IMR-90 (cell line): ENCODE measurements at regions not wholly inside any gene's neighbourhood (a gene's known extent, or its start where the extent isn't known, plus 50 kb on each side); places are given as distances from the start of the nearest gene placed in this dataset.

Source experiments
- ATAC-seq: fragments of 200-7000 bp; cut with Tn5 transposase; 2 replicates; pipeline ENCODE4 v1.9.1; 2020; ENCODE audit warnings: low read depth, mild to moderate bottlenecking, moderate library complexity
- BruUV-seq: library from RNA; stranded (reverse); fragments of 400-500 nt; replicated peaks from 2 replicates; lab custom pipeline; 2021; lab: Mats Ljungman, UMichigan
- CTCF ChIA-PET: fragments of 300-600 bp; formaldehyde crosslinking; extraction: SDS; loops from one replicate; lab custom pipeline; 2021; ENCODE audit warnings: antibody characterized with exemption; lab: Yijun Ruan, JAX
- POLR2A ChIA-PET: fragments of 300-600 bp; sonication (Branson Sonifier 250); formaldehyde crosslinking; loops from one replicate; lab custom pipeline; 2022; ENCODE audit warnings: antibody characterized with exemption; ENCODE audit not compliant: unreplicated experiment; lab: Charles Lee
- DNase-seq: peaks from one replicate; pipeline ENCODE4 v3.0.0; 2013
- H2AFZ ChIP-seq: replicated peaks from 2 replicates; pipeline ENCODE3; 2013; ENCODE audit warnings: low read length, mild to moderate bottlenecking; ENCODE audit not compliant: poor library complexity
- H2AK5ac ChIP-seq: 2 replicates; pipeline ENCODE4 v1.6.1; 2013; ENCODE audit warnings: low read depth, low read length, inconsistent platforms
- H2AK9ac ChIP-seq: replicated peaks from 2 replicates; pipeline ENCODE3; 2013; ENCODE audit warnings: mild to moderate bottlenecking, low read depth, low read length, moderate library complexity; ENCODE audit not compliant: poor library complexity
- H2BK120ac ChIP-seq: 2 replicates; pipeline ENCODE4 v1.6.1; 2013; ENCODE audit warnings: low read depth, low read length, inconsistent platforms
- H2BK15ac ChIP-seq: 3 replicates; pipeline ENCODE4 v1.6.1; 2013; ENCODE audit warnings: low read depth, low read length, inconsistent platforms
- H2BK20ac ChIP-seq: 2 replicates; pipeline ENCODE4 v1.6.1; 2013; ENCODE audit warnings: low read depth, mild to moderate bottlenecking, inconsistent platforms, low read length, moderate library complexity
- H2BK5ac ChIP-seq: 2 replicates; pipeline ENCODE4 v1.6.1; 2013; ENCODE audit warnings: mild to moderate bottlenecking, low read depth, low read length, inconsistent platforms; ENCODE audit not compliant: poor library complexity, severe bottlenecking
- H3K14ac ChIP-seq: replicated peaks from 2 replicates; pipeline ENCODE4 v1.6.1; 2013; ENCODE audit warnings: low read depth, low read length, inconsistent platforms
- H3K18ac ChIP-seq: 2 replicates; pipeline ENCODE4 v1.6.1; 2013; ENCODE audit warnings: low read depth, low read length, control low read depth
- H3K23ac ChIP-seq: 2 replicates; pipeline ENCODE4 v1.6.1; 2013; ENCODE audit warnings: low read depth, low read length, inconsistent platforms
- H3K27ac ChIP-seq: 2 replicates; pipeline ENCODE4 v1.5.1; 2013; ENCODE audit warnings: mild to moderate bottlenecking, control low read depth, low read length; ENCODE audit not compliant: insufficient read depth
- H3K27me3 ChIP-seq: 2 replicates; pipeline ENCODE4 v1.6.1; 2013; ENCODE audit warnings: low read length; ENCODE audit not compliant: control insufficient read depth, insufficient read depth
- H3K36me3 ChIP-seq: 2 replicates; pipeline ENCODE4 v1.6.1; 2013; ENCODE audit warnings: low read length, mixed read lengths; ENCODE audit not compliant: control insufficient read depth, insufficient read depth
- H3K4ac ChIP-seq: 2 replicates; pipeline ENCODE4 v1.6.1; 2013; ENCODE audit warnings: low read depth, low read length, inconsistent platforms
- H3K4me1 ChIP-seq: 2 replicates; pipeline ENCODE4 v1.6.1; 2013; ENCODE audit warnings: low read length, mixed read lengths; ENCODE audit not compliant: control insufficient read depth, insufficient read depth
- H3K4me2 ChIP-seq: 2 replicates; pipeline ENCODE4 v1.6.1; 2013; ENCODE audit warnings: low read depth, mild to moderate bottlenecking, control low read depth, low read length, moderate library complexity
- H3K4me3 ChIP-seq: 2 replicates; pipeline ENCODE4 v1.5.1; 2013; ENCODE audit warnings: low read depth, mild to moderate bottlenecking, control low read depth, low read length, moderate library complexity; ENCODE audit not compliant: insufficient read depth
- H3K56ac ChIP-seq: 2 replicates; pipeline ENCODE4 v1.6.1; 2013; ENCODE audit warnings: low read length, inconsistent platforms; ENCODE audit not compliant: insufficient read depth; ENCODE audit errors: extremely low read depth
- H3K79me1 ChIP-seq, 2 experiments: 2 replicates each; pipeline ENCODE4 v1.6.1; 2013; ENCODE audit warnings: low read length in 2 of 2, inconsistent platforms in 1 of 2, low read depth in 1 of 2
- H3K9ac ChIP-seq: 2 replicates; pipeline ENCODE4 v1.6.1; 2013; ENCODE audit warnings: low read depth, low read length, control low read depth
- H3K9me1 ChIP-seq: 2 replicates; pipeline ENCODE4 v1.6.1; 2013; ENCODE audit warnings: low read length, inconsistent platforms; ENCODE audit not compliant: insufficient read depth
- H3K9me3 ChIP-seq: 2 replicates; pipeline ENCODE4 v1.6.1; 2013; ENCODE audit warnings: low read length; ENCODE audit not compliant: control insufficient read depth, insufficient read depth
- H4K20me1 ChIP-seq: 2 replicates; pipeline ENCODE4 v1.6.1; 2013; ENCODE audit warnings: low read length, inconsistent platforms; ENCODE audit not compliant: insufficient read depth
- H4K5ac ChIP-seq: 2 replicates; pipeline ENCODE4 v1.6.1; 2013; ENCODE audit warnings: mild to moderate bottlenecking, low read depth, low read length, control low read depth
- H4K8ac ChIP-seq, 2 experiments: 2 replicates each; pipeline ENCODE4 v1.6.1; 2013; ENCODE audit warnings: low read depth in 2 of 2, low read length in 2 of 2, control low read depth in 1 of 2, inconsistent platforms in 1 of 2
- H4K91ac ChIP-seq: 2 replicates; pipeline ENCODE4 v1.6.1; 2013; ENCODE audit warnings: low read depth, low read length, inconsistent platforms; ENCODE audit not compliant: insufficient read depth
- CEBPB ChIP-seq: IDR thresholded peaks from 2 replicates; pipeline ENCODE4 v1.6.1; 2012; ENCODE audit warnings: low read depth, low read length, improper control_type of control experiment
- CHD1 ChIP-seq: IDR thresholded peaks from 2 replicates; pipeline ENCODE4 v1.6.1; 2012; ENCODE audit warnings: low read depth, low read length, improper control_type of control experiment
- CTCF ChIP-seq: conservative IDR thresholded peaks from 2 replicates; pipeline ENCODE4 v1.5.1; 2012; ENCODE audit warnings: mild to moderate bottlenecking, low read depth, low read length, improper control_type of control experiment
- MAFK ChIP-seq: IDR thresholded peaks from 2 replicates; pipeline ENCODE4 v1.6.1; 2012; ENCODE audit warnings: low read depth, low read length, improper control_type of control experiment
- RCOR1 ChIP-seq: IDR thresholded peaks from 2 replicates; pipeline ENCODE4 v1.6.1; 2012; ENCODE audit warnings: mild to moderate bottlenecking, low read length, improper control_type of control experiment; ENCODE audit not compliant: insufficient replicate concordance
- RFX5 ChIP-seq: IDR thresholded peaks from 2 replicates; pipeline ENCODE4 v1.8.0; 2012; ENCODE audit warnings: low read depth, mild to moderate bottlenecking, low read length, moderate library complexity
- SMC3 ChIP-seq: fragments of 150-350 bp; IDR thresholded peaks from 2 replicates; pipeline ENCODE4 v1.6.1; 2016; ENCODE audit warnings: low read depth, mild to moderate bottlenecking, antibody characterized with exemption, low read length, moderate library complexity
- USF2 ChIP-seq: fragments of 150-350 bp; IDR thresholded peaks from 2 replicates; pipeline ENCODE4 v1.6.1; 2017; ENCODE audit warnings: mild to moderate bottlenecking, antibody characterized with exemption, low read length, low read depth
- WGBS, 2 experiments: methylation state at CpG; one replicate each; pipeline versions ENCODE4 v1.1.5 to v1.1.7; 2013; ENCODE audit warnings: missing lambda C conversion rate in 2 of 2; ENCODE audit not compliant: insufficient read length in 1 of 2; ENCODE audit errors: extremely low coverage in 2 of 2; 5-methylcytosine and 5-hydroxymethylcytosine counted together
- dilution Hi-C: fragments of 300-500 bp; cut with HindIII; formaldehyde crosslinking; loops from one replicate; pipeline ENCODE4 v1.14.3; 2018; ENCODE audit warnings: low sequenced_read_pairs; ENCODE audit not compliant: unreplicated experiment
- in situ Hi-C: fragments of 300-500 bp; cut with MboI; formaldehyde crosslinking; loops from 3 replicates; pipeline ENCODE4 v1.14.3; 2019; ENCODE audit warnings: low sequenced_read_pairs, inconsistent platforms, mixed read lengths
- intact Hi-C: fragments of 100-400 bp; cut with micrococcal nuclease; formaldehyde crosslinking; loops from 2 replicates; pipeline ENCODE4 v1.10.0; 2022
- TF ChIP-seq, protein P1 (sequence below): fragments of 150-350 bp; IDR thresholded peaks from 2 replicates; pipeline ENCODE4 v1.6.1; 2016; ENCODE audit warnings: low read depth, mild to moderate bottlenecking, low read length, moderate library complexity, borderline replicate concordance

DNA sequence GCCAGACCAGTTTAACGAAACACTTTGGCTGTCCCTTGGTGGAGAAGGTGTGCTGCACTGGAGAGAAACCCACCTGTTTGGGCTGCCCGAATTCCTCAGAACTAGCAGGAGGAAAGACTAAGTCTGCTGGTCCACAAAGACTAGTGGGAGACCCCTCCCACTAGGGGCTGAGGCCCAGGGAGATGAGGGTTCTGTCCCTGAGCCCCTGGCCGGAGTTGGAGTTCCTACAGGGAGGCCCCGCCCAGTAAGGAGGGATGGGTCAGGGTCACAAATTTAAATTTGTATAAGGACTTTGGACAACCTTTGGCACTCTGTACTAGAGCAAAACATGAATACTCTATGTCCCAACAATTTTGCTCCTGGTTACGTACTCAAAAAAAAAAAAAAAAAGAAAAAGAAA, 200.8 kb upstream of the C11orf87 start:
- H3K27me3 ChIP-seq = no peaks in the 10 kb centered on the region
- intact Hi-C loops (no loop called here), dilution Hi-C loops (no loop called here), in situ Hi-C loops (no loop called here)
- WGBS, 2 experiments = no CpG with 5 or more reads among the region's 5 CpGs
- no peaks in the 10 kb centered on the region for H3K79me1 ChIP-seq
- ChIA-PET POLR2A (no interaction called here), CTCF (no interaction called here)
- no peak overlapping the region for H2AFZ ChIP-seq
- no peak overlapping the region for H3K18ac ChIP-seq
- DNase-seq (no peak), ATAC-seq (no peak)
- no peak overlapping the region for H2AK9ac ChIP-seq
- H4K20me1 ChIP-seq = no peaks in the 10 kb centered on the region
- H3K4me3 ChIP-seq = no peak overlapping the region
- H3K27ac ChIP-seq = no peak overlapping the region
- H3K23ac ChIP-seq = no peak overlapping the region
- no peak overlapping the region for H3K4ac ChIP-seq
- no peak overlapping the region for H2BK15ac ChIP-seq
- no peak overlapping the region for H4K5ac ChIP-seq
- no peak overlapping the region for H3K9ac ChIP-seq
- H2AK5ac ChIP-seq = no peak overlapping the region
- H3K9me1 ChIP-seq = no peaks in the 10 kb centered on the region
- no peak overlapping the region for H3K56ac ChIP-seq
- no peaks in the 10 kb centered on the region for H3K9me3 ChIP-seq
- no peak for TF ChIP-seq RFX5
- TF ChIP-seq USF2 = no peak
- TF ChIP-seq, protein P1, sequence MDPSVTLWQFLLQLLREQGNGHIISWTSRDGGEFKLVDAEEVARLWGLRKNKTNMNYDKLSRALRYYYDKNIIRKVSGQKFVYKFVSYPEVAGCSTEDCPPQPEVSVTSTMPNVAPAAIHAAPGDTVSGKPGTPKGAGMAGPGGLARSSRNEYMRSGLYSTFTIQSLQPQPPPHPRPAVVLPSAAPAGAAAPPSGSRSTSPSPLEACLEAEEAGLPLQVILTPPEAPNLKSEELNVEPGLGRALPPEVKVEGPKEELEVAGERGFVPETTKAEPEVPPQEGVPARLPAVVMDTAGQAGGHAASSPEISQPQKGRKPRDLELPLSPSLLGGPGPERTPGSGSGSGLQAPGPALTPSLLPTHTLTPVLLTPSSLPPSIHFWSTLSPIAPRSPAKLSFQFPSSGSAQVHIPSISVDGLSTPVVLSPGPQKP = no peak
- no peak for TF ChIP-seq MAFK
- TF ChIP-seq RCOR1 = no peak
- no peak for TF ChIP-seq CEBPB
- no peak for TF ChIP-seq CTCF
- TF ChIP-seq CHD1 = no peak
- TF ChIP-seq SMC3 = no peak
- H4K8ac ChIP-seq = no peak overlapping the region
- no peaks in the 10 kb centered on the region for H3K36me3 ChIP-seq
- H2BK120ac ChIP-seq = no peak overlapping the region
- no peak overlapping the region for H3K14ac ChIP-seq
- no peak overlapping the region for H2BK5ac ChIP-seq
- H4K91ac ChIP-seq = no peak overlapping the region
- no peaks in the 10 kb centered on the region for H3K4me1 ChIP-seq
- H2BK20ac ChIP-seq = no peak overlapping the region
- no peak overlapping the region for H3K4me2 ChIP-seq
- no TSS peak for BruUV-seq
